EL (cell line): ENCODE measurements at regions not wholly inside any gene's neighbourhood (a gene's known extent, or its start where the extent isn't known, plus 50 kb on each side); places are given as distances from the start of the nearest gene placed in this dataset.

Experiments
- DNase-seq: peaks from one replicate; pipeline ENCODE4 v3.0.0-alpha.2; 2016

DNA sequence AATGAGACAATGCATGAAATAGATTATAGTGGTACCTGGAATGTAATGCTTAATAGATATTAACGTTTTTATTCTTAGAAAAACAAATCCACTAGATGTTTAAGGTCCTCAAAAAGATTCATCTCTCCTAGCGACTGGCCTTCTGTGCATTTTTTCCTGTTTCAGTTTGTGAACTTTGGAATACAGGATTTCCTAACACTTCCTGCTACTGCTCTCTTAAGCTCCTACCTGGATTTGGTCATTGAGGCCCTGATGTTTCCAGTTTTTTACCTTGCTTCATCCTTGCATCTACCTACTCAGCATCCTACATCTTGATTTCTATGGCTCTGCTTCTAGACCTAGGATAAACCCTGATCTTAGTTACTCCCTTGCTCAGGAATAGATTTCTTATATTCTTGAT is 188.4 kb downstream of the ABCC12 start:
- no peak for DNase-seq

DNA sequence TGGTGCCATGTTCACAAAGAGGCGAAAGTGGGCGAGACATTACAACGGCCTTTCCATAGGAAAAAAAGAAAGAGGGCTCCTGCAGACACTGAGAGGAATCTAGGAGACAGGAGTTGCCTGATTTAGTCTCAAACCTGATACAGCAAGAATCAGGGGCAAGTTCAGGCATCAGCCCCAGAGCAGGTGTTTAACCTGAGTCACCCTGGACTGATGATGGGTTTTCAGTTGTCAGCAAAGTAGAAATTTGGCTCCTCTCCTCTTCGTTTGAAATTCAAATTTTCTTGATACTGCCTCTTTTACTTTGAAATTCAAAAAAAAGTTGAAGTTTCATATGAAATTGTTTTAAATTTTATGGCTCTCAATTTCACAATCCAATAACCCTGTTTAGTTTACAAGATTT is 189.5 kb downstream of the ABCC12 start:
- no peak for DNase-seq

DNA sequence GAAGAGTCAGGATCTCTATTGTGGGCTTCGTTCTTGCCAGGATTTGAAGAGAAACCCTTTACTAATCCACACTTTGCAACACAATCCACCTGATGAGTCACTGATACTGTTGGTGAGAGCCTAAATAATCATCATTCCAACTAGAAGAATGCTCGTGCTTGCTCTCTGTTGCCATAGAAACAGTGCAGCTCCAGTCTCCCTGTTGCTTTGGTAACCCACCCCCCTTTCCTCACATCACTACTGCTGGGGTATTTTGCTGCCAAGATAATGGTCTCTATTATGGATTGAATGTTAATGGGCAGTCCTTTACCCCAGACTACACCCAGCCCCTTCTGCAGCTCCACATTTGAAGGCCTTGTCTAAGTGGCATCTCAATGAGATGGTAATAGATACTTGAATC is 190.4 kb downstream of the ABCC12 start:
- no peak for DNase-seq

DNA sequence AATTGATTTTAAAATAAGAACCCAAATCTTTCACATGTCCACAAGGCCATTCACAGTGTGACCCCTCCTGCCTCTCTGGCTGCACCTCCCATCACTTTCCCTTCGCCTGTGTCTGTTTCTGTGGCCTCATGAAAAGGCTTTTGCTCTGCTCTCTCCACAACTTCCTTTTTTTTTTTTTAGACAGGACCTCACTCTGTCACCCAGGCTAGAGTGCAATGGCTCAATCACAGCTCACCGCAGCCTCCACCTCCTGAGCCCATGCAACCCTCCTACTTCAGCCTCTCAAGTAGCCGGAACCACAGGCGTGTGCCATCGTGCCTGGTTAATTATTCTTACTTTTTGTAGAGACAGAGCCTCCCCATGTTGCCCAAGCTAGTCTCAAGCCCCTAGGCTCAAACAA is 197.1 kb downstream of the ABCC12 start:
- no peak for DNase-seq

DNA sequence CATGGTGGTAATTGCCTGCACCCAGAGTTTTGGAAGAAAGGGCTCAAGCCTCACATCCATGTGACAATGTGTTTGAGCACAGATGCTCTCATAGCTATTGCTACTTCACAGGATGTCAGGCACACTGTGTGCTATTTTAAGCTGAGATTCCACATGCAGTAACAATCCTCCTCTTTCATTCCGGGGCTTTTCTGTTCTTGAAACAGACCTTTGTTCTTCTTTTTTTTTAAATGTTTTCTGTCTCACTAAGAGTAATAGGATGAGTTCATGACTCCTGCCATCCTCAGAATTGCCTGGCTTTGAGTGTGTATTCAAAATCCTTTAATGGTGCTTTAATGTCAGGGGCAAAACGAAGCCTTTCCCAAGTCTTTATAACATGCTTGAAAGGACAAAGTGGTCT is 198.9 kb downstream of the ABCC12 start:
- DNase-seq: no peak

DNA sequence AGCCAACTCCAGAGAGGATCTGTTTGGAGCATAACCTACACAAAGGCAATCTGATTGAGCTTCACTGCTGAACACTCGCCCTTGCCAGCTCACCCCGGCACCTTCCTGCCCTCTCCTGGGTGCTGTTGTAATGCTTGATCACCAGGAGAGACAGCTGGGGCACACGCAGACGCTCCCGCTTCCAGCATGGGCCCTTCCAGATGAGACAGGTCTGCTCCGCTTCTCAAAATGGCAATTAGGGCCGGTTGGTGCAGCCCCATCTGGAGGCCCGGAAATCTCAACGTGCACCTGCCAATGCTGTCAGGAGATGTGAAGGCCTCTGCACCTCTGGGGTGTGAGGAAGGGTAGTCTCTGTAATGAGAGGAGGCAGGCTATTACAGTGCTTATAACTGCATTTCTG is 206.1 kb downstream of the ABCC12 start:
- no peak for DNase-seq

DNA sequence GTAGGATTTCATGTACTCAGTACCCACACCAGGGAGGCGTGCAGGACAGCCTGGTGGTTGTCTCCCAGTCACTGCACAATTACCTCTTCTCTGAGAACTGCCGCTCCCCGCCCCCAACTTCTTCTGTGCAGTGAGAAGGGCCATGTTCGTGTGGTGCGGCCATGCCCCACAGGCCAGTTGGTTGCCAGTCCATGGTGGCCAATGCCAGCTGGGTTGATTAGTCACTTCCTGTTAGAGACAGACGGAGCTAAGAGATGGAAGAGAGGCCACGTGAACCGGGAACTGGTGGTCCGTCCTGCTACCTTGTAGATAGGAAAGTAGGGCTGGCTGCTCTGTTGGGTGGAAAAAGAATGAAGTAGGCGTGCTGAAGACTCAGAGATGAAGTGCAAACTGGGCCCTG is 206.5 kb downstream of the ABCC12 start:
- DNase-seq: no peak

DNA sequence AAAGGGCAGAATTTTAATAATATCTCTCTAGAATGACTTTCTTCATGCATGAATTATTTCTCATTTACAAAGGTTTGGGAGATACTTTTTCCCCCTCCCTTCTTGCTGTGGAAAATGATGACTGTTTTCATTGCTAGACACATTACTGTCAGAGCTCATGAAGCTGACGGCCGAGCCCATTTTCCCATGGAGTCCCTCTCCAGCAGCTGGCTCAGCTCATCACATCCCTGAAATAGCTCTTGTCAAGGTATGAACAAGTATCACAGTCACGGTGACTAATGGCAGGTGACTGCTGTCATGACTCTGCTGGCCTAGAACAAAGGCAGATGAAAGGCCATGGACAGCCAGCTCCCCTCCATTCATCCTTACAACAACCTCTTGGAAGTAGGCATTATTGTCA is 208.1 kb downstream of the ABCC12 start:
- no peak for DNase-seq

DNA sequence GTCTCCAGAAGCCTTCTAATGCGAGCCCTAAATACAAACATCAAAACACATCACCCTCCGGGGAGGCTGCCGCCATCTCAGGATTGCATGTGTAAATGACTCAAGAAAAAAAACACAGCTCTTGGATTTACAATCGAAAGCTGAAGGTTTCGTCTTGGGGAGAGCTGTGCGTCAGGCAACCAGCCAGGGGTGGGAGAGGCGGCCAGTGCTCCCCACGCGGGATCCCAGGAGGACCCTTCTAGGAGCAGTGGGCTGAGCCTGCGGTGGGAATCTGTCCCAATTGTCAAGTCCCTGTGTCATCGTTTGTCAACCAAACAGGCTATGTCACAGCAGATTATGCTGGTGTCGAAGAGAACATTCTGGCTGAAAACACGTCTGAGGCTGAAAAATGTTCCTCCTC is 209.7 kb downstream of the ABCC12 start:
- no peak for DNase-seq

DNA sequence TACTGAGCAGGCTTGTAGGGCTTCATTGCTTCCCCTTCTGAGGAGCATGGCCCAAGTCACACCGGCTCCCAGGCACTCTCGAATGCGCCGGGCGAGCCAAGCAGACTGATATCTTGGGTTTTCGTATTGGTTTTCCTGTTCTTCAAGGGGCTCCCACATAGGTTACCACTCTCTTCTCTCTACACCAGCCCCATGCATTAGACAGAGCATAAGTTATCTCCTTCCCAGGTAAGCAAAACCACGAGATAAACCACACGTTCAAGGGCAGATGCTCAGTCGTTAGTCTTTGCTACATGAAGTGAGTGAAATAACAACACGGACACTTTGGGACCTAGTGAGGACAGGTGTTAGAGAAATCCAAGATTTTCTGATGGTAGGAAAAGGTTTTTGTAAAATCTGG is 211.2 kb downstream of the ABCC12 start:
- no peak for DNase-seq

DNA sequence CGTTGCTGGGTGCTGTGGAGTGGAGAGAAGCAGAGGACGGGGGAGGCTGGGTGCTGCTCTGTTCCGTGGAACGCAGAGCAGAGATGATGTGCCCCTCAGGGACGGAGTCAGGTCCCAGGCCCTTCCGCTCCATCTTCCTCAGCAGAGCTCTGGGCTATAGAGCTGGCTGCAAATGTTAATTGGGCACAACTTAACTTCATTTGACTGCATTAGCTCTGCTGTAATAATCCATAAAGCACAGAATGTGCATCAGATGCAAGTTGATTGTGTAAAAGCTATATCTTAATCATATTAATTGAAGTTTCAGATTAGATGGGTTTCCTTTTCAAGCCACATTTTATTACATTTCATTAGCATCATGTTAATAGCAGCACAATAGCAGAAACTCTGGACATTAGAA is 212.6 kb downstream of the ABCC12 start:
- DNase-seq: no peak

DNA sequence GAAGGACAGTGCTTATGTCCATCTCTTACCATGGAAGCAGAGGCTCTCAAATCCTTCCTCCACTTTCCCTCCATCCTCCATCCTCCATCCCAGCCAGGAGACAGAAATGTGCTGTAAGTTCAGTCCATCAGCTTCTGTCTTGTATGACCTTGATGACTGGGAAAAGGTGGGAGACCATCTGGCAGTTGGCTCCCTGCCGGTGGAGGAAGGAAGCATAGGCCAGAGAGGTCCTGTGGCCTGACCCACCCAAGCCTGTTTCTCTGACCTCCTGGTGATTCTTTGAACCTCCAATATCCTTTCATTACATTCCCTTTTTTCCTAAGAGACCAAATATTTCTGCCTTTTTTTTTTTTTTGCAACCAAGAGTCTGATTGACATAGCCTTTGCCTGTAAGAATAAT is 215.3 kb downstream of the ABCC12 start:
- DNase-seq: no peak

DNA sequence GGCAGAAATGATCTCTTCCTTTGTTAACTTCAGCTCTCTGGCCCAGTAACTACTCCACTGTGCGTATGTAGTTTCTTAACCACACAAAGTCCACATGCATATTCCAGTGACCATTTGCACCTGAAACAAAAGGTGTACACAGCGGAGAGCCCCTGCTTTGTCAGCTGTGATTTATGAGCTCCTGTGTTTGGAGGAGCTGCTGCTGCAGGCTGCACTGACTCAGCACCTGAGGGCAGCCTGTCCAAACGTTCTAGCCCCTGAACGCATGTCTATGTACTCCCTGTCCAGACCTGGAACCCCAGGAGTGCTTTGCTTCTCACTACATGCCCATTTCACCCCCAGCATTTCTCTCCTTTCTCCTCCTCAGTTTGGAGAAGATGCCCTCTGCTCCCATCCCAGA is 216.1 kb downstream of the ABCC12 start:
- DNase-seq: no peak

DNA sequence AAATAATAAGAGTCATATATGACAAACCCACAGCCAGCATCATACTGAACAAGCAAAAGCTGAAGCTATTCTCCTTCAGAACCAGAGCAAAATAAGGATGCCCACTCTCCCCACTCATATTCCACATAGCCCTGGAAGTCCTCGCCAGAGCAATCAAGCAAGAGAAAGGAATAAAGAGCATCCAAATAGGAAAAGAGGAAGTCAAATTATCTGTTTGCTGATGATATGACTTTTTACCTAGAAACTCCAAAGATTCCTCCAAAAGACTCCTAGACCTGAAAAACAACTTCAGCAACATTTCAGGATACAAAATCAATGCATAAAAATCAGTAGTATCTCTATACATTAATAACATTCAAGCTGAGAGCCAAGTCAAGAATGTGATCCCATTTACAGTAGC is 217.5 kb downstream of the ABCC12 start:
- DNase-seq: no peak

DNA sequence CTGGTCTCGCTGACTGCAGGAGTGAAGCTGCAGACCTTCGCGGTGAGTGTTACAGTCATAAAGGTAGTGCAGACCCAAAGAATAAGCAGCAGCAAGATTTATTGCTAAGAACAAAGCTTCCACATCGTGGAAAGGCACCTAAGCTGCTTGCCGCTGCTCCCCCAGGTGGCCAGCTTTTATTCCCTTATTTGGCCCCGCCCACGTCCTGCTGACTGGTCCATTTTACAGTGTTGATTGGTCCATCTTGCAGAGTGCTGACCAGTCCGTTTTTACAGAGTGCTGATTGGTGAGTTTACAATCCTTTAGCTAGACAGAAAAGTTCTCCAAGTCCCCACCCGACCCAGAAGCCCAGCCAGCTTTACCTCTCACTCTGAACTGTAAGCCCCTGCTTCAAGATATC is 227.8 kb downstream of the ABCC12 start:
- no peak for DNase-seq

DNA sequence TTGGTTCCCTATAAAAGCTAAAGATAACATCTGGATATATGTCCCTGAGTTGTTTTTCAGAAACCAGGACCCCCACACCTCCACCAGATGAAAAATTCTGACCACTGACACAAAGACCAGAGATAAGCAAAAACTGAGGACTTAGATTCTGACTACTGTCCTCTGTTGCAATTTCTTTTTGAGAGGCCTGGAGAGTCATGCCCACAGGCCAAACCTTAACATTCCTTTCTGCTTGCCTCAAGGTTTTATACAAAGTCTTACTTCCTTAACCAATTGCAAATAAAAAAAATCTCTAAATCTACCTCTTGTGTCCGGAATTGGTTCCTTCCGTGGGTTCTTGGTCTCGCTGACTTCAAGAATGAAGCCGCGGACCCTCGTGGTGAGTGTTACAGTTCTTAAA is 228.5 kb downstream of the ABCC12 start:
- peak; percentile 78 for DNase-seq

DNA sequence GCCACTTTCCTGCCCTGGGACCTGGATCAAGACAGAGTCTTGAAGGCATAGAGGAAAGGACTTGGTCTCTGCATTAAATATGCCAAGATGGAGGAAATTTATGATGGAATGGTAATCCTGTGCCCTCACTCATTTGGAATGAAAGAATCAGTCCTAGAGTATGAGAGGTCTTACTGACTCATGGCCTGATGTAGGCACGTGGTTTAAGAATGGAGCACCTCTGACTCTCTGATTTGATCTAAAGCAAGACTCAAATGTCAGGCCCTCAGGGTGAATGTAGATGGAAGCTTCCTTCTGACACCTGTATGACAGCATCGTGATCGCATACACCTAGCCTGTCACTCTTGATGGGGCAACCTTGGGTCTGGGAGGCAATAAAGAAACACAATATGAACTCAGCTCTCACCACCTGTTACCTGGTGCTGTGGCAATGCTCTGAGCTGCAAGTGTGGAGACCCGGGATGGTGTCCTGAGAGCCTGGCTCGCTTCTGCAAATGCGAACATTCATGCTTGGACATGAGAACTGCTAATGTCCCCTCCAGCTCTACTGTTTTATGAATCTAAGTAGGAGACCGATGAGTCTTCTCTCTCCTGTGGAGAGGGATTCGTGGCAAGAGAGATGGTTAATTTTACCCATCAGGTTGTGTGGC is 229.9 kb downstream of the ABCC12 start:
- DNase-seq: peak; percentile 78

DNA sequence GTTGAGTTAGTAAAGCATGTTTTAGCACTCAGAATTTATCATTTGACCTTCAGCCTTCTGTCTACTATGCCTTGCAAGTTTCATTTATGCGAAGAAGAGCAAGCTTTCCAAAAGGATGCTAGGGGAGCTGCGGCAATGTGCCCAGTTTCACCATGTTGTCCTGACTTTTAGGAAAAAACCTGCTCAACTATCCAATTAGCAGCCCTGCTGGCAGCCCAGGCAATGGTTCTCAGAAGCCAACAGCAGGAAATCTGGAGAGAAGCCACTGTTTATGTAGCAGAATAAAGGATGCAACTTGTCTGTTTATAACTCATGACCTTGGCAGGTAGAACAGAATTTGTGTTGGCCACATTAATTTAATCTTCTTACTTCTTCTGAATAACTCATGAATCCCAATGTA is 230.8 kb downstream of the ABCC12 start:
- no peak for DNase-seq

DNA sequence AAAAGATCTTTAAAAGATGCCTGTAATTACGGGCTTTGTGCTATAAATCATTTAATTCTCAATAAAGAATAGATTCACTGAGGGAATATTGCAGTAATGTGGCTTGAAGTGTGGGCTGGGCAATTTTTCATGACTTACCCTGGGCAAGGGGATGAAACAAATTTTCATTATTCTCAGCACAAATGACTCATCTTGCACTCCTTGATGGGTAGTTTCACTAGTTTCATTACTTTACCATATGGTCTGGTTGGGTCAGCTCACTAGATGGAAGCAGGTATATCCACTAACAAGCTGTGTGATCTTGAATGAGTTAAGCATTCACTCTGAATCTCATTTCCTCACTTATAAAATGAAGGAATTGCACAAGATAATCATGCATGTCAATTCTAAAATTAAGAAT is 234.3 kb downstream of the ABCC12 start:
- no peak for DNase-seq

DNA sequence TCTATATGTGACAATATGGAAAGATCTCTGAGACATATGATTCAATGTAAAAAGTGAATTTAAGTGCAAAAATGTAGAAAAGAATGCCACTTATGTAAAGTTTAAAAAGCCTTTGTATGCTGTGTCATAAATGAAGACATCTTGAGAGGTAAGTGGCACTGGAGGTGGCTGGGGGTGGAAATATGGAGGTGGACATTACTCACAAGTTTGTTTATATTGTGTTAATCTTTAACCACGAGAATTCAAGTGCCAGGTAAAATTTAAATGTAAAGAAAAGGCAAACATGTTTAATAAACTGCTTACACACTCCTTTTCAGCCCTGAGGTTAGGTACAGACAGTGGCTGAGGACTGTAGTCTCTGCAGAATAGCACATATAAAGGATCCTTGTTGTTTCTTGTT is 235.1 kb downstream of the ABCC12 start:
- no peak for DNase-seq

DNA sequence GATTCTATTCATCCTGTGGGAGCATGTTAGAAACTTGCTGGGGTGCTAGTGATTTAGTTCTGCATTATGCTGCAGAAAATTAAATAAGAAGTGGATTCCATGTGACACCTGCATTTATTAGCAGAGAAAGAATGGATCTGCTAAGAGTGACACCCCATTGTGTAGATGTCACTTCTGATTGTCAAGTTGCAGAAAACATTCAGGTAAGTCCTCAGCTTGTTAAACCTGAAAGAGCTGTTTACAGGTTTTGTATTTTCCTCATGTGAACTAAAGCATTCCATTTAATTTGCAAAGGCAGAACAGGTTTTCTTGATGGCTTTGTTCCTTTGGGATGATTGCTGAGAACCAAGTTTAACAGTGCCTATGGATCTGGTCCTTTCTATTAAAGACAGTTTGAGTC is 238.7 kb downstream of the ABCC12 start:
- no peak for DNase-seq

DNA sequence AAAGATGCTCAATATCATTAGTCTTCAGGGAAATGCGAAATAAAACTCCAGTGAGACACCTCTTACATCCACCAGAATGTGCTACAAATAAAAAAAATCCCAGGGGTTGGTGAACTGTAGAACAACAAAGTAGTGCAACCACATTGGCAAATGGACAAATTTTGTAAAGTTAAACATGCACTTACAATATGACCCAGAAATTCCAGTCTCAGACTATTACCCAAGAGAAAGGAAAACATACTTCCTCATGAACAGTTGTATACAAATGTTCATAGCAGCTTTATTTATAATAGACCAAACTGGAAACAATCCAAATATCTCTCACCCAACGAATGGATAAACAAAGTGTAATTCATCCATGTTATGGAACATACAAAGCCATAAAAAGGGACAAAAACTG is 239.5 kb downstream of the ABCC12 start:
- peak; percentile 43 for DNase-seq

DNA sequence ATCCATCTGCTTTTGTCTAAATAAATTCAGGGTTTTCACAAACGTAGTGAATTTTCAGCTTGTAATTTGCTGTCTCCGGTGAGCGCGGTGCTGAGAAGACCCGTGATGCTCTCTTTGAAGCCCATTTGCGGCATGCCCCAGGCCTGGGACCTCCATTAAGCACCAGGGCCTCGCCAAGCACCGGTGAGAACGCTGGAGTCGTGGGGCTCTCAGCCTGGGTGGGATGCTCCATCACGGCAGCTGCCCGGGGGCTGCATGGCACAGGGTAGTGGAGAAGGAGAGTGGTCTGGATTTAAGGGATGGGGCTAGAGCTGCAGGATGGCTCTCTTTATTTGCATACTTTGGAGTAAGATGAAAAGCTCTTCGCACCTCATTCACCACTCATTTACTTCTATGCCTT is 248.7 kb downstream of the ABCC12 start:
- no peak for DNase-seq

DNA sequence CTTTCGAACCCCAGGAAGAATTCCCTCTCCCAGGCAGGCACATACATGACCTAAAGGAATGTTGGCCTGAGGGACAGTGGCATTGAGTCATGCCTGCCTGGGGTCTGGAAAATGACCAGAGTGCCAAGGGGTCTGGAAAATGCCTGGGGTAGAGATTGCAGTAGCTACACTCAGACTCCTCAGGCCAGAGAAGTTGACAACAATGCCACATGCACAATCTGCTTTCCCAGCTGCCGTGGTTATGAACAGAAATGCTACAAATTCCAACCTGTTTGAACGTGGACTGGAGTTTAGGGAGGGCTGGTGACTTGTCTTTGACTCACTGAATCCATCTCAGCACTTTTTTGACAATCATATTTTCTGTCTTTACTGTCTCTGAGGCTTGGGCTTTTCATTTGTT is 250.0 kb downstream of the ABCC12 start:
- DNase-seq: peak; percentile 92

DNA sequence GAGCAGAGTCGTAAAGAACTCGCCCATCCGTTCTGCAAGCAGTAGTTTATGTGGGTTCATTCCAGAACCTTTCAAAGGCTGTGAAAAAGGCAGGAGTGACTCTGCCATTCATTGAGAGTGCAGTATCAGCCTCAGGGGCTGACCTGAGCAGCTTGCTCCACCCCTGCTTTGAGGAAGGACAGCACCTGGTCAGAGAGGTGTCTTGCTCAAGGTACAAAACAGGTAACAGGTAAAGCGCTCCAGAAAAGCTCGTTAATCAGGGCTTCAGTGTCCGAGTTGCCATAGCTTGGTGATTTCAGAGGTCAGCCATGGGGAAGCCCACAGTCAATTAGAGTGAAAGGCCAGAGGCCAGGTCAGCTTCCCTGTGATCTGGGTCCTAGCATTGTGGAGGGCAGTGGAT is 251.1 kb downstream of the ABCC12 start:
- DNase-seq: no peak

DNA sequence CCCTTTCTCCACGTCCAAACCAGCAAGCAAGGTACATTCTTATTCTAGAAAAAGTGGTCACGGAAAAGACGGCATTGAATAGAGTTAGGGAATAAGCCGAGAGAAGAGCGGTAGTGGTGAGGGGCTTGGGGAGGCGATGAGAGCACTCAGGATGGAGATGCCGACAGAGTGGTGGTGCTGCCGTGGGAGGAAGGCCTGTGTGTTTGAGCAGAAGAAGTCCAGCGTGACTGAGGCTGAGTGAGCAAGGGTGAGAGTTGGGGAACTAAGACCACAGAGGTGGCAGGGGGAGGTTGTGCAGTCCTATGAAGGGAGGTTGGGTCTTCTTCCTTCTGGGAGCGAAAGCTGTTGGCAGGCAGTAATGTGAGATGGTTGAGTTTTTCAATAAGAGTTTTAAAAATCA is 252.3 kb downstream of the ABCC12 start:
- DNase-seq: no peak
